K562 (cell line): ENCODE measurements at regions not wholly inside any gene's neighbourhood (a gene's known extent, or its start where the extent isn't known, plus 50 kb on each side); places are given as distances from the start of the nearest gene placed in this dataset.

Source experiments
- ATAC-seq: fragments of 200-7000 bp; cut with Tn5 transposase; 3 replicates; pipeline ENCODE4 v1.9.1; 2020; ENCODE audit warnings: moderate library complexity
- BruUV-seq: library from RNA; stranded (reverse); fragments of 400-500 nt; replicated peaks from 2 replicates; lab custom pipeline; 2021; lab: Mats Ljungman, UMichigan
- CTCF ChIA-PET: fragments of 300-600 bp; formaldehyde crosslinking; extraction: SDS; loops from one replicate; lab custom pipeline; 2021; ENCODE audit warnings: low intra/inter-chr PET ratio; lab: Yijun Ruan, JAX
- POLR2A ChIA-PET: fragments of 300-600, 350-650 bp; sonication (Branson Sonifier 250); formaldehyde crosslinking; extraction: SDS; loops from one replicate; lab custom pipeline; 2021; ENCODE audit warnings: antibody characterized with exemption, inconsistent platforms; lab: Yijun Ruan, JAX
- DNase-seq, 4 experiments: peaks; one replicate each; pipeline versions ENCODE4 v3.0.0 to v3.0.0-alpha.2; 2011 to 2018; ENCODE audit warnings: low spot score in 3 of 4, mixed read lengths in 3 of 4; ENCODE audit errors: extremely low read depth in 1 of 4
- FAIRE-seq: peaks from 2 replicates; lab custom pipeline; 2011; peaks lifted over from hg19 to GRCh38; lab: Jason Lieb, UNC
- H2AFZ ChIP-seq: 2 replicates; pipeline ENCODE4 v1.6.0; 2011; ENCODE audit warnings: low read depth, low read length, control low read depth, inconsistent platforms
- H3K27ac ChIP-seq: fragments of 200-600 bp; 3 replicates; pipeline ENCODE4 v1.8.0; 2011; ENCODE audit warnings: low read depth, mild to moderate bottlenecking, control low read depth, inconsistent platforms, low read length, moderate library complexity, mixed read lengths; ENCODE audit errors: extremely low read depth
- H3K27me3 ChIP-seq, 2 experiments: fragments of 300-600 bp in 1 of 2; 2 replicates in 1 of 2; 3 replicates in 1 of 2; pipeline versions ENCODE4 v1.6.0 to v1.8.0; 2011; ENCODE audit warnings: inconsistent platforms in 2 of 2, low read length in 2 of 2, mild to moderate bottlenecking in 1 of 2, mixed read lengths in 1 of 2, moderate library complexity in 1 of 2; ENCODE audit not compliant: control insufficient read depth in 2 of 2, insufficient read depth in 2 of 2
- H3K36me3 ChIP-seq: fragments of 300-600 bp; 3 replicates; pipeline ENCODE4 v1.8.0; 2011; ENCODE audit warnings: mild to moderate bottlenecking, low read length, inconsistent platforms; ENCODE audit not compliant: control insufficient read depth, insufficient read depth
- H3K4me1 ChIP-seq, 2 experiments: fragments of 200-600 bp in 1 of 2; replicated peaks in 1 of 2; 2 replicates in 1 of 2; 3 replicates in 1 of 2; pipeline versions ENCODE4 v1.5.1 to v1.8.0; 2011; ENCODE audit warnings: inconsistent platforms in 2 of 2, low read length in 2 of 2, mild to moderate bottlenecking in 1 of 2, mixed read lengths in 1 of 2, moderate library complexity in 1 of 2; ENCODE audit not compliant: control insufficient read depth in 2 of 2, insufficient read depth in 2 of 2
- H3K4me2 ChIP-seq: 2 replicates; pipeline ENCODE4 v1.6.1; 2011; ENCODE audit warnings: low read length, control low read depth, inconsistent platforms, mixed read lengths; ENCODE audit not compliant: insufficient read depth
- H3K4me3 ChIP-seq: fragments of 200-600 bp; sonication (generic), shearing (Covaris generic); 2 replicates; pipeline ENCODE4 v1.5.1; 2016; ENCODE audit warnings: control low read depth, inconsistent platforms
- H3K79me2 ChIP-seq: fragments of 200-600 bp; 3 replicates; pipeline ENCODE4 v1.8.0; 2011; ENCODE audit warnings: low read length, inconsistent platforms; ENCODE audit not compliant: control insufficient read depth, insufficient read depth
- H3K9ac ChIP-seq, 2 experiments: 2 replicates each; pipeline versions ENCODE4 v1.6.0 to v1.6.1; 2011; ENCODE audit warnings: low read depth in 2 of 2, low read length in 2 of 2, control low read depth in 1 of 2, inconsistent platforms in 1 of 2, mild to moderate bottlenecking in 1 of 2, mixed read lengths in 1 of 2; ENCODE audit not compliant: insufficient read depth in 1 of 2
- H3K9me1 ChIP-seq: one replicate; pipeline ENCODE4 v1.6.0; 2011; ENCODE audit warnings: inconsistent platforms, mild to moderate bottlenecking, low read length, moderate library complexity; ENCODE audit not compliant: control insufficient read depth, insufficient read depth
- H3K9me3 ChIP-seq: replicated peaks from 2 replicates; pipeline ENCODE4 v1.5.1; 2011; ENCODE audit warnings: low read depth, low read length, inconsistent platforms; ENCODE audit not compliant: control insufficient read depth, insufficient read depth
- H4K20me1 ChIP-seq: replicated peaks from 2 replicates; pipeline ENCODE4 v1.6.1; 2011; ENCODE audit warnings: low read length, inconsistent platforms, mixed read lengths; ENCODE audit not compliant: control insufficient read depth, insufficient read depth
- ATF2 ChIP-seq: sonication (generic); formaldehyde crosslinking; IDR thresholded peaks from 2 replicates; pipeline ENCODE4 v1.8.1; 2022; ENCODE audit warnings: missing genetic modification reagents
- BHLHE40 ChIP-seq: IDR thresholded peaks from 2 replicates; pipeline ENCODE4 v1.6.1; 2011; ENCODE audit warnings: low read length, improper control_type of control experiment
- CHD2 ChIP-seq: IDR thresholded peaks from 2 replicates; pipeline ENCODE4 v1.6.1; 2011; ENCODE audit warnings: low read depth, low read length
- GABPB2 ChIP-seq: fragments of 250-450 bp; sonication (Bioruptor Pico); conservative IDR thresholded peaks from 2 replicates; pipeline ENCODE4 v1.5.1; 2021; ENCODE audit warnings: mild to moderate bottlenecking
- GATAD2A ChIP-seq: fragments of 450-650 bp; IDR thresholded peaks from 2 replicates; pipeline ENCODE4 v1.6.1; 2017
- HLTF ChIP-seq: fragments of 450-650 bp; IDR thresholded peaks from 2 replicates; pipeline ENCODE4 v1.6.1; 2016
- IFI16 ChIP-seq: fragments of 250-450 bp; sonication (Bioruptor Pico); IDR thresholded peaks from 2 replicates; pipeline ENCODE4 v2.1.2; 2022; ENCODE audit warnings: mild to moderate bottlenecking, inconsistent platforms
- MAFF ChIP-seq: IDR thresholded peaks from 2 replicates; pipeline ENCODE4 v1.6.1; 2012; ENCODE audit warnings: low read length, improper control_type of control experiment
- MBD2 ChIP-seq: sonication (generic); IDR thresholded peaks from 2 replicates; pipeline ENCODE4 v1.6.1; 2016; ENCODE audit warnings: low read depth, borderline replicate concordance
- MTA1 ChIP-seq: fragments of 450-650 bp; IDR thresholded peaks from 2 replicates; pipeline ENCODE4 v1.6.1; 2017; ENCODE audit warnings: borderline replicate concordance
- RBM22 ChIP-seq: fragments of 200-400 bp; formaldehyde crosslinking; IDR thresholded peaks from 2 replicates; pipeline ENCODE4 v1.6.1; 2018; ENCODE audit warnings: low read length, low read depth; ENCODE audit not compliant: poor library complexity, severe bottlenecking
- ZC3H4 ChIP-seq: sonication (generic); formaldehyde crosslinking; IDR thresholded peaks from 2 replicates; pipeline ENCODE4 v1.9.0; 2021; ENCODE audit warnings: missing genetic modification reagents, borderline replicate concordance
- ZNF175 ChIP-seq: fragments of 200-800 bp; sonication (Bioruptor generic); IDR thresholded peaks from 2 replicates; pipeline ENCODE4 v1.6.1; 2016; ENCODE audit warnings: low read depth, mild to moderate bottlenecking, missing genetic modification characterization, missing compliant biosample characterization
- ZNF224 ChIP-seq: sonication (generic); formaldehyde crosslinking; IDR thresholded peaks from 2 replicates; pipeline ENCODE4 v1.8.0; 2022; ENCODE audit warnings: mild to moderate bottlenecking, missing genetic modification reagents
- ZNF23 ChIP-seq: fragments of 250-450 bp; sonication (Bioruptor Pico); IDR thresholded peaks from 2 replicates; pipeline ENCODE4 v1.4.0; 2020; ENCODE audit warnings: mild to moderate bottlenecking
- WGBS: fragments of 100-300 bp; shearing (Covaris generic); methylation state at CpG from one replicate; pipeline ENCODE4 v1.1.6; 2016; ENCODE audit warnings: low coverage, mixed read lengths; ENCODE audit not compliant: insufficient coverage; ENCODE audit errors: missing lambda C conversion rate; 5-methylcytosine and 5-hydroxymethylcytosine counted together
- in situ Hi-C: fragments of 300-500 bp; cut with MboI; formaldehyde crosslinking; loops from 4 replicates; pipeline ENCODE4 v1.15.0; 2018; ENCODE audit warnings: inconsistent platforms, mixed read lengths
- intact Hi-C: fragments of 100-400 bp; cut with micrococcal nuclease; formaldehyde crosslinking; loops from 2 replicates; pipeline ENCODE4 v1.14.2; 2022
- TF ChIP-seq, protein P1 (sequence below): fragments of 450-650 bp; conservative IDR thresholded peaks from 2 replicates; pipeline ENCODE4 v1.6.1; 2016; ENCODE audit warnings: missing genetic modification characterization, low read depth, mild to moderate bottlenecking, control low read depth, missing compliant biosample characterization

DNA sequence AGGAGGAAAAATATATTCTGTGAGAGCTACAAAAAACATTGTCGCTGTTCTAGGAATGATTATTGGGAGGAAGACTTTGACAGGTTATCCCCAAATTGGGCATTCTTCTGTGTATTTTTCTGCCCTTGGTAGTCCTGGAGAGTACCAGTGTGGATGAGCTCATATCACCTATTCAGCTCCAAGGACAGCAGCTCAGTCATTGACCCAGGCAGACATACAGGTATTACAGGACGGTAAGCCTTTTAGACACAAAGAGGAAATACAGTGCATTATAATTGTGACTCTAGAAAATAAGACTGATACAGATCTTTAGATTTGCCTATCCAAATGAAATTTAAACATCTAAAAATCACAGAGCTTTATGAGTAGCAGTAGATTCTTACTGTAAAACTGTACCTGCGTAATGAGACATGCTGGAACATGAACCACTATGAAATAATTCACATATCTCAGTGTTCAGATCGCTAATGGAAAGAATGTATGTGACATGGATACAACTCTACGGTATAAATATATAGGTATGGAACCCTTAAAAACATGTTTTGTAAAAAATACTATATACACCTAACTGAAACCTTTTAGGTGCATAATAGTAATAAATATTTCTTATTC, 56.0 kb downstream of the PLK2 start:
- FAIRE-seq, result no peak
- H3K36me3 ChIP-seq, result no peaks in the 10 kb centered on the region
- H3K9ac ChIP-seq, result no peak overlapping the region
- ATAC-seq, result no peak
- CTCF ChIA-PET, result no interaction called here
- POLR2A ChIA-PET, result no interaction called here
- 0% methylated on average over 5 of the region's 5 CpGs for WGBS
- no peaks in the 10 kb centered on the region; the same call in 1 of the 2 replicates for H3K9me3 ChIP-seq
- no peaks in the 10 kb centered on the region for H4K20me1 ChIP-seq
- no peak overlapping the region for H2AFZ ChIP-seq
- no peak overlapping the region for H3K4me3 ChIP-seq
- no peak for TF ChIP-seq ZC3H4 (CRISPR knock-in tag)
- no peak for TF ChIP-seq ZNF224 (CRISPR knock-in tag)
- no peak for TF ChIP-seq GATAD2A
- no peak for TF ChIP-seq MBD2
- H3K27ac ChIP-seq, result no peak overlapping the region
- no peaks in the 10 kb centered on the region for H3K79me2 ChIP-seq
- H3K4me2 ChIP-seq, result no peak overlapping the region
- intact Hi-C loops, result no loop called here
- in situ Hi-C loops, result no loop called here
- no peak for DNase-seq
- no peaks in the 10 kb centered on the region for H3K9me1 ChIP-seq
- no peaks in the 10 kb centered on the region for H3K4me1 ChIP-seq
- no peaks in the 10 kb centered on the region for H3K27me3 ChIP-seq
- BruUV-seq, result no TSS peak

- Histone ChIP-seq H3K9me1 (no peaks in the 10 kb centered on the region), H3K36me3 (no peaks in the 10 kb centered on the region), H3K27ac (no peak overlapping the region), H2AFZ (no peak overlapping the region), H3K79me2 (no peaks in the 10 kb centered on the region), H4K20me1 (no peaks in the 10 kb centered on the region), H3K4me3 (no peak overlapping the region), H3K9me3 (no peaks in the 10 kb centered on the region; the same call in 1 of the 2 replicates), H3K9ac (no peak overlapping the region), H3K4me1 (no peaks in the 10 kb centered on the region), H3K27me3 (no peaks in the 10 kb centered on the region), H3K4me2 (no peak overlapping the region)
- WGBS, result 0% methylated on average over 2 of the region's 2 CpGs
- ChIA-PET CTCF (no interaction called here), POLR2A (no interaction called here)
- no TSS peak for BruUV-seq
- in situ Hi-C loops (no loop called here), intact Hi-C loops (no loop called here)
- no peak for FAIRE-seq
- ATAC-seq, result no peak
- no peak for DNase-seq
- TF ChIP-seq MAFF (no peak), CHD2 (no peak), RBM22 (no peak), ZNF23 (CRISPR knock-in tag) (no peak), MTA1 (no peak), IFI16 (no peak), BHLHE40 (no peak), ATF2 (CRISPR knock-in tag) (no peak), HLTF (no peak), GABPB2 (CRISPR knock-in tag) (no peak), ZNF175 (CRISPR knock-in tag) (no peak)
- TF ChIP-seq, protein P1, sequence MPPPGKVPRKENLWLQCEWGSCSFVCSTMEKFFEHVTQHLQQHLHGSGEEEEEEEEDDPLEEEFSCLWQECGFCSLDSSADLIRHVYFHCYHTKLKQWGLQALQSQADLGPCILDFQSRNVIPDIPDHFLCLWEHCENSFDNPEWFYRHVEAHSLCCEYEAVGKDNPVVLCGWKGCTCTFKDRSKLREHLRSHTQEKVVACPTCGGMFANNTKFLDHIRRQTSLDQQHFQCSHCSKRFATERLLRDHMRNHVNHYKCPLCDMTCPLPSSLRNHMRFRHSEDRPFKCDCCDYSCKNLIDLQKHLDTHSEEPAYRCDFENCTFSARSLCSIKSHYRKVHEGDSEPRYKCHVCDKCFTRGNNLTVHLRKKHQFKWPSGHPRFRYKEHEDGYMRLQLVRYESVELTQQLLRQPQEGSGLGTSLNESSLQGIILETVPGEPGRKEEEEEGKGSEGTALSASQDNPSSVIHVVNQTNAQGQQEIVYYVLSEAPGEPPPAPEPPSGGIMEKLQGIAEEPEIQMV (tag), result no peak
Observed at GRCh38 chr5:58401701-58402100, 58.2 kb downstream of the PLK2 start.
